NCI-H69 (cell line): ENCODE measurements at regions not wholly inside any gene's neighbourhood (a gene's known extent, or its start where the extent isn't known, plus 50 kb on each side); places are given as distances from the start of the nearest gene placed in this dataset.

ENCODE experiments used
- DNase-seq: peaks from one replicate; lab custom pipeline; 2025; lab: John Stamatoyannopoulos, UW

GRCh38 chr6:4615891-4616290 is 160.3 kb upstream of the CDYL start:
- DNase-seq, result no peak

GRCh38 chr6:4615231-4615630 is 161.0 kb upstream of the CDYL start:
- no peak for DNase-seq

GRCh38 chr6:4614637-4615036 is 161.6 kb upstream of the CDYL start:
- no peak for DNase-seq

GRCh38 chr6:4613795-4614194 is 162.4 kb upstream of the CDYL start:
- no peak for DNase-seq

- no peak for DNase-seq
Measured at GRCh38 chr6:4613381-4613780, 162.8 kb upstream of the CDYL start.

- DNase-seq, result no peak
Measured at GRCh38 chr6:4612636-4613171, 163.5 kb upstream of the CDYL start.

GRCh38 chr6:4611429-4612129 is 164.6 kb upstream of the CDYL start:
- no peak for DNase-seq

GRCh38 chr6:4610256-4610655 is 165.9 kb upstream of the CDYL start:
- DNase-seq, result no peak

- peak; percentile 27 for DNase-seq
Measured at GRCh38 chr6:4608361-4609115, 167.7 kb upstream of the CDYL start.

GRCh38 chr6:4607793-4608192 is 168.4 kb upstream of the CDYL start:
- peak; percentile 75 for DNase-seq

- DNase-seq, result peak; percentile 81
Measured at GRCh38 chr6:4606821-4607704, 169.1 kb upstream of the CDYL start.

- no peak for DNase-seq
Measured at GRCh38 chr6:4606016-4606415, 170.2 kb upstream of the CDYL start.

GRCh38 chr6:4603856-4604369 is 172.3 kb upstream of the CDYL start:
- no peak for DNase-seq

- DNase-seq, result no peak
Measured at GRCh38 chr6:4603291-4603690, 172.9 kb upstream of the CDYL start.

- no peak for DNase-seq
Measured at GRCh38 chr6:4599924-4600323, 176.3 kb upstream of the CDYL start.

- no peak for DNase-seq
Measured at GRCh38 chr6:4598384-4598995, 177.7 kb upstream of the CDYL start.

GRCh38 chr6:4593951-4594350 is 182.3 kb upstream of the CDYL start:
- no peak for DNase-seq

GRCh38 chr6:4592026-4592425 is 184.2 kb upstream of the CDYL start:
- no peak for DNase-seq

- DNase-seq, result no peak
Measured at GRCh38 chr6:4591218-4591617, 185.0 kb upstream of the CDYL start.

GRCh38 chr6:4589295-4589694 is 186.9 kb upstream of the CDYL start:
- no peak for DNase-seq

- no peak for DNase-seq
Measured at GRCh38 chr6:4588581-4588980, 187.6 kb upstream of the CDYL start.

- no peak for DNase-seq
Measured at GRCh38 chr6:4588163-4588562, 188.0 kb upstream of the CDYL start.
